DND-41 (cell line): ENCODE measurements at regions not wholly inside any gene's neighbourhood (a gene's known extent, or its start where the extent isn't known, plus 50 kb on each side); places are given as distances from the start of the nearest gene placed in this dataset.
"Not testable (repeated sequence)": the region's sequence is repeated elsewhere in the genome, so short reads cannot be mapped to it uniquely, and the experiment has no call there.

Experiments
- EZH2 ChIP-seq: IDR thresholded peaks from 3 replicates; pipeline ENCODE4 v1.6.1; 2012; ENCODE audit warnings: borderline replicate concordance, low read depth, mild to moderate bottlenecking, moderate library complexity, low read length, inconsistent platforms; ENCODE audit not compliant: severe bottlenecking
- TF ChIP-seq, protein P1 (sequence below): IDR thresholded peaks from 2 replicates; pipeline ENCODE4 v1.5.1; 2012; ENCODE audit warnings: borderline replicate concordance, low read length, moderate library complexity, mild to moderate bottlenecking; ENCODE audit not compliant: poor library complexity, severe bottlenecking; ENCODE audit errors: extremely low read depth

DNA sequence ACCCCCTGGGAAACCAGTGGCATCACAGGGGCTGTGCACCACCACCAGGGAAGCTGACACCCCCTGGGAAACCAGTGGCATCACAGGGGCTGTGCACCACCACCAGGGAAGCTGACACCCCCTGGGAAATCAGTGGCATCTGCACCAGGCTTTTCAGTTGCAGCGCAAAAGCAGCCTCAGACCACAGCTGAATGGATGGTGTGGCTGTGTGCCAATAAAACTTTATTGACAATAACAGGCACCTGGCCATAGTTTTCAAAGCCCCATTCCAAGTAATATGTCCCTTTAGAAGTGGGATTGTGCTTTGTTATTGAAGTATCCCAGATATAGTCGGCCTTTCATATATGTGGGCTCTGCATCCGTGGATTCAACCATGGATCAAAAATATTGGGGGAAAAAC lies 146.3 kb upstream of the HDAC4 start:
- TF ChIP-seq, protein P1, sequence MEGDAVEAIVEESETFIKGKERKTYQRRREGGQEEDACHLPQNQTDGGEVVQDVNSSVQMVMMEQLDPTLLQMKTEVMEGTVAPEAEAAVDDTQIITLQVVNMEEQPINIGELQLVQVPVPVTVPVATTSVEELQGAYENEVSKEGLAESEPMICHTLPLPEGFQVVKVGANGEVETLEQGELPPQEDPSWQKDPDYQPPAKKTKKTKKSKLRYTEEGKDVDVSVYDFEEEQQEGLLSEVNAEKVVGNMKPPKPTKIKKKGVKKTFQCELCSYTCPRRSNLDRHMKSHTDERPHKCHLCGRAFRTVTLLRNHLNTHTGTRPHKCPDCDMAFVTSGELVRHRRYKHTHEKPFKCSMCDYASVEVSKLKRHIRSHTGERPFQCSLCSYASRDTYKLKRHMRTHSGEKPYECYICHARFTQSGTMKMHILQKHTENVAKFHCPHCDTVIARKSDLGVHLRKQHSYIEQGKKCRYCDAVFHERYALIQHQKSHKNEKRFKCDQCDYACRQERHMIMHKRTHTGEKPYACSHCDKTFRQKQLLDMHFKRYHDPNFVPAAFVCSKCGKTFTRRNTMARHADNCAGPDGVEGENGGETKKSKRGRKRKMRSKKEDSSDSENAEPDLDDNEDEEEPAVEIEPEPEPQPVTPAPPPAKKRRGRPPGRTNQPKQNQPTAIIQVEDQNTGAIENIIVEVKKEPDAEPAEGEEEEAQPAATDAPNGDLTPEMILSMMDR, result peak; percentile 49
- not testable (repeated sequence) for TF ChIP-seq EZH2
